ENCODE measurements at regions not wholly inside any gene's neighbourhood (a gene's known extent, or its start where the extent isn't known, plus 50 kb on each side); places are given as distances from the start of the nearest gene placed in this dataset.

DNA sequence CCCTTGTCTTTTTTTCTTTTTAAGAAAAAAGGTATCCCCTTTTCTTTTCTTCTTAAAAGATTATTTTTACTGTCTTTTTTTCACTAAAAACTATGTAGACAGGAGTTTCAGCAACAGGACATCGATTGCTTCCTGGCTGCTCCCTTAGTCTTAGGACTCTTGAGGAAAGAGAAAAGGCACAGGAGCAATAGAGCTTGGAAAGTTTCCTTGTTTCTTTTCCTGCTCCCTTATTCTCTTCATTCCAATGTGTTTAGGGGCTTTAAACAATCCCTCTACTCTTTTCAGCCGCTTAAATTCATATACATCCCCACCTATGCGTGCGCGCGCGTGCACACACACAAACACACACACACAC lies 182.2 kb upstream of the FOXN2 start:
- no peak for DNase-seq (ENCODE audit: low read depth in 4 of 4, low spot score in 3 of 4)

- no peak for DNase-seq (ENCODE audit: low read depth in 4 of 4, low spot score in 3 of 4)
Observed at GRCh38 chr2:48134704-48135103, 179.8 kb upstream of the FOXN2 start.

DNA sequence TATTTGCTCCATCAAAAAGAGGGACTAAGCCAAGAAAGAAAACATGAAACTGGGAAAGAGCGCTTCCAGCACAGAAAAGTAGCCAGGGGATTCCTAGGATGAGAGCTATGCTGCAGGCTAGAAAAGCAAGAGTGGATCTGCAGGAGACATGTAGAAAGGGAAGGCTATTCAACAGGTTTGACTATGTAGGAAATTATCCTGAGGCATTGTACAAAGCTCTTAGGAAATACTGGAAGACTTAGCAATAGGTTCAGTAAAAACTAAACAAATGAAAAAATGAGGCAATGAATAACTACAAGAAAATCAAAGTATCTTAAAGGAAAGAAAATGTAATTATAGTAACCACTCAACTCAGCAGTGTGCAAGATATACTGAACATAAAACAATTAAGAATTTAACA lies 178.7 kb upstream of the FOXN2 start:
- no peak for DNase-seq (ENCODE audit: low read depth in 4 of 4, low spot score in 3 of 4)

DNA sequence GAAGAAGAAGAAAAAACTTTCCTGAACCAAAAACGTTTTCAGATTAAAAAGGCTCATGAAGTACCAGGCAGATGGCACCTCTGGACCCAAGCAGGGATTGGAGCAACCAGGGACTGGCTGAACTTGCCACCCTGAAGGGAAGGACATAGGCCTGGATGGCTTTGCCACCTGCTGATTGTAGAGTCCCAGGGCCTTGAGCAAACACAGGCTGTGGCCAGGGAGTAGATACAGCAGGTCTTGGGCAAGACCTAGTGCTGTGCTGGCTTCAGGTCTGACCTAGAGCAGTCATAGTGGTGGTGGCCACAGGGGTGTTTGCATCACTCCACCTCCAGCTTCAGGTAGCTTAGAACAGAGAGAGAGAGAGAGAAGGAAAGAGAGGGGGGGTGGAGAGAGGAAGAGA lies 176.7 kb upstream of the FOXN2 start:
- no peak for DNase-seq (ENCODE audit: low read depth in 4 of 4, low spot score in 3 of 4)

DNA sequence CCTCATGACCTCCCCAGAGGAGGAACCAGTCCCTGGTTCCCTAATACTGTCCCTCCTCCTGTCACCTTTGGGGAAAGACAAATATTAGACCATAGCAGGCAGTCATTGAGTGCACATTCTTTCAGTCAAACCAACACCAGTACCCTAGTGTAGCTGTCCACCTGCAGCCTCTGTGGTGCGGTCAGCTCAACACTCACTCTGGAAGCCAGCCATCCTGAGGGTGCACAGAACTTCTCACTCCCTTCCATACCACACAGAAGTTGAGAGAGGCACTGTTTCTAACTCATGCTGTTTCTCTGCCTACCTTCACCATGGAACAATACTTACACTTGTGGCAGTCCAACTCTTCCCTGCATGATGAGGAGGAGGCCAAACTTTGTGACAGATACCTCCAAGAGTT lies 175.6 kb upstream of the FOXN2 start:
- DNase-seq (ENCODE audit: low read depth in 4 of 4, low spot score in 3 of 4), result no peak

GRCh38 chr2:48140586-48140985 lies 173.9 kb upstream of the FOXN2 start:
- no peak for DNase-seq (ENCODE audit: low read depth in 4 of 4, low spot score in 3 of 4)

DNA sequence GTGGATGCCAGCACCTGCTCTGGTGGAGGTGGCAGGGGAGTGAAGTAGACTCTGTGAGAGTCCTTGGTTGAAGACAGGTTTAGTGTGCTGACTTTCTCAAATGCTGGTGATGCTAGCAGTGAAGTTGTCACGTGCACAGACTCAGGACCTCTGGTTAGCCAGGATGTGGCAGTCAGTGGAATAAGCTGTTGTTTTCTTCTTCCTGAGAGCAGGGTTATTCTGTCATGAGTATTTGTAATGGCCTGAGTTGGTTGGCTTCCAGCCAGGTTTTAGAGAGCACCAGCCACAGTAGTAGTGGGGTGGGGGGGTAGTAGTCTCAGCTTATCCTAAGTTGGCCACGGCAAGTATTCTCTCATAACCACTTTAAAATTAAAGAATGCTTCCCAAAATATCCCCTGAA lies 169.7 kb upstream of the FOXN2 start:
- no peak for DNase-seq (ENCODE audit: low read depth in 4 of 4, low spot score in 3 of 4)

DNA sequence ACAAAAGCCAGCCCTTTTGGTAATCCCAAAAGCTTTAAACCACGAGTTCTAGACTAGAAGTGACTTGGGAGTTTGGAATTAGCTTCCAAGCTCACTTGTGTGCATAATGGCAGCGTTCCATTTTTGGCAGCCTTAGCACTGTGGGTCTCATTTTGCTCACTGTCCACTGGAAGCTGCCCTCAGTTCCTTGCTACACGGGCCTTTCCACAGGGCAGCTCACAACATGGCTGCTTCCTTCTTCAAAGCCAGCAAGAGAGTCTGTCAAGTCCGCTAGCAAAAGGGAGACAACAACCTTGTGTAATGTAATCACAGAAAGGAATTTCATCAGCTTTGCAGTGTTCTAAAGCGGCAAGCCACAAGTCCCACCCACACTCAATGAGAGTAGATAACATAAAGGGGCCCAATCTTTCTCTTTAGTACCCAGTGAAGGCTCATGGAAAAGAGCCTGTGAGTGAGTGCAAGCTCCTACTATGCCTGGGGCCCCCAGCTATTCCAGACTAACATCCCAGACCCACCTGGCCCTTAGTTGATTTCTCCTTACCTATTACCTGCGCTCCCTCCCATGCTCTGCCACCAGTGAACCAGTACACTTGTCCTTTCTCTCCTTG lies 168.5 kb upstream of the FOXN2 start:
- DNase-seq (ENCODE audit: low read depth in 4 of 4, low spot score in 3 of 4), result no peak

DNA sequence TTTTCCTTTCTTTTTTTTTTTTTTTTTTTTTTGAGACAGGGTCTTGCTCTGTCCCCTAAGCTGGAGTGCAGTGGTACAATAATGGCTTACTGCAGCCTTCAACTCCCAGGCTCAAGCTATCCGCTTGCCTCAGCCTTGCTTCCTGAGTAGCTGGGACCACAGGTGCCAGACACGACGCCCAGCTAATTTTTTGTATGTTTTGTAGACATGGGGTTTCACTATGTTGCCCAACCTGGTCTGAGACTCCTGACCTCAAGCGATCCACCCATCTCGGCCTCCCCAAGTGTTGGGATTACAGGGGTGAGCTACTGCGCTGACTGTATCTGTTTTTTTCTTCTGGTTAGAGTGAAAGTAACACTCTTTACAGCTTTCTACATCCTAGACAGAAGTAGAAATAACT lies 167.9 kb upstream of the FOXN2 start:
- DNase-seq (ENCODE audit: low read depth in 4 of 4, low spot score in 3 of 4), result no peak

DNA sequence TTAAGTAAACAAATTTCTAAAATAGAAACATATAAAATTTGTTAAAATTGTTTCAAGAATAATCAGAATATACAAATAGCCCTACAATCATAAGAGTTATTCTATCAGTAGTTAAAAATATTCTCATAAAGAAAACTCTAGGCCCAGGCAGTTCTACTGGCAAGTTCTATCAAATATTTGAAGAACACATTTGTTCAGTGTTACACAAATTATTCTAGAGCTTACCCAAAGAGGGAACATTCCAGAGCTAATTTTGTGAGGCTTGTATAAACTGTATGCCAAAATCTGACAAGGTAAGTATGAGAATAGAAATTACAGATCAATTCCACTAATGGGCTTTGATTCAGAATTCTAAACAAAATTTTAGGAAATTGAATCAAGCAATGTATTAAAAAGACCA lies 166.8 kb upstream of the FOXN2 start:
- DNase-seq (ENCODE audit: low read depth in 4 of 4, low spot score in 3 of 4), result no peak

DNA sequence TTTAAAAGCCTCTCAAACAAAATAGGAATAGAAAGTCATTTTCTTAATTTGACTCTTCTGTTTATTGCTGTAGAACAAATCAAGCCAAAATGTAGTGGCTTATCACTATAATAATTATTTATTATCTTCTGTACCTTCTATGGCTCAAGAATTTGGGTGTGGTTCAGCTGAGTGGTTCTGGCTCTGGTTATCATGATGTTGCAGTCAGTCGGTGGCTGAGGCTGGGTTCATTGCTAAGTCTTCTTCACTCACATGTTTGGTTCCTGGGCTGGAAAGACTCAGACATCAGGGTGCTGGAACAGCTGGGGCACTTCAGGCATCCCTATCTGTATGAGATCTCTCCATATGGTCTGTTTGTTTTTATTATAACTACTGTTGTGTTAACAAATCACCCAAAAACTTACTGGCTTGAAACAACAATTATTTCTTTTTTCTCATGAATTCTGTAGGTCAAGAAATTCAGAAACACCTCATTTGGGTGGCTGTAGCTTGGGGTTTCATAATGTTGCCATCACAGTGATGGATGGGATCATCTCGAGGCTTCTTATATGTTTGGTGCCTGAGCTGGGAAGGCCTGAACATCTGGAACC lies 165.5 kb upstream of the FOXN2 start:
- DNase-seq (ENCODE audit: low read depth in 4 of 4, low spot score in 3 of 4), result no peak

- DNase-seq (ENCODE audit: low read depth in 4 of 4, low spot score in 3 of 4), result no peak
Observed at GRCh38 chr2:48157150-48157549, 157.3 kb upstream of the FOXN2 start.

GRCh38 chr2:48161628-48162027 lies 152.9 kb upstream of the FOXN2 start:
- no peak for DNase-seq (ENCODE audit: low read depth in 4 of 4, low spot score in 3 of 4)

DNA sequence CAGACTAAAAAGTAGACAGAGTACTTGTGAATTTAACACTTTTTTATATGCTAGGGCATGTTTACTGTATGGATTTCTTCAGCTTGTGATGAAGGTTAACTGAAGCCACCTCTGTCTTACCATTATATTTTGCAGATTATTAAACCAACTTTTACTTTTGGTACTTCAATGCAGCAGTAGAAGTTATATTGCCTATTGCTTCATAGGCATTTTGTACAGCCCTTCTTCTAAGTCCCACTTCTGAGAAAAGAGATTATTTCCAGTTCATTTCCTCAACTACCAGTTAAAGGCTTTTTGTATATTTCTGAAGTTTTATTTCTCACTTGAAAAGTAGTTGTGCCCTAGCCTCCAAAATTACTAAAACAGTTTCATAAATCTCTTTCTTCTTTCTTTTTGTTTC lies 151.7 kb upstream of the FOXN2 start:
- DNase-seq (ENCODE audit: low read depth in 4 of 4, low spot score in 3 of 4), result no peak

DNA sequence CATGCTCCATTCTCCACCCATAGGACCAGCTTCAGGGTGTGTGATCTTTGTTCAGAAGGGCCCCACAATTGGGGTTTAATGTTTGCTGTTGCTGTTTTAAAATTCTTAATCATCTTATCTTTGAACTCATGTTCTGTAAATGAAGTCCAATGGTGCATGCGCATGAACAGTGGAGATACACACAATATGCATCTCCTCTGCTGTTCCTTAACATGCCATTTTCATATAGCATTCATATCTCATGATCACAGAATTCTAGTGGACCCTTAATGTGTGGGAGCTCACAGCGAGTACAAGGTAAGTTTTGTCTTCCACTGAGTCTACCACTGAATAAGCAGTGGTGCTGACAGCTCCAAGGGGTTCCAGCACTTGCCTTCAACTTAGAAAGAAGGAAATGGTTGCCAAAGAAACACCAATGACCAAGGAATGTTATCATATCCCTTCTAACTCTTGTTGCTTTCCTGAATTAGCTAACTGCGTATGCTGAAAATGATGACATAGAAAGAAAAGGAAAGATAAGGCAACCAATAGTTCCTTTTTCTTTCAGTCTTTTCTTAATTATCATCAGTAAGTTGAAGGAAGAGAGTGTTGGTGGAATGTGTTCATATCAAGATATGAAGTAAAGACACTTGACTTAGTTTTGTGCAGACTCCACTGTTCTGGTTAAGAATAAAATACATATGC lies 149.3 kb upstream of the FOXN2 start:
- DNase-seq (ENCODE audit: low read depth in 4 of 4, low spot score in 3 of 4), result no peak

GRCh38 chr2:48169141-48169592 lies 145.3 kb upstream of the FOXN2 start:
- no peak for DNase-seq (ENCODE audit: low read depth in 4 of 4, low spot score in 3 of 4)

DNA sequence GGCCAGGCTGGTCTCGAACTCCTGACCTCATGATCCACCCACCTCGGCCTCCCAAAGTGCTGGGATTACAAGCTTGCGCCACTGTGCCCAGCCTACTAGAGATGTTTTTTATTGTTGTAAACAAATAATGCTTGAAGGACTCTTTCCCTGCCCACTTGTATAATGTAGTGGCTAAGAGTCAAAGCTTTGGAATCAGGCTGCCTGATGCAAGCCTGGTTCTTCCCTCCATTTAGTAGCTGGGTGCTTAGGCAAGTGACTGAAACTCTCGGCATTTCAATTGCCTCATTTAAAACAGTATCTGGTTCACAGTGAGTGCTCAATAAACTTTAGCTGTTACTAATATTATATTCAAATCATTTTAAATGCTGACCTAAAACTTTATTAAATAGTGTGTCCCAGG lies 144.2 kb upstream of the FOXN2 start:
- DNase-seq (ENCODE audit: low read depth in 4 of 4, low spot score in 3 of 4), result no peak

- no peak for DNase-seq (ENCODE audit: low read depth in 4 of 4, low spot score in 3 of 4)
Observed at GRCh38 chr2:48173141-48173540, 141.3 kb upstream of the FOXN2 start.

DNA sequence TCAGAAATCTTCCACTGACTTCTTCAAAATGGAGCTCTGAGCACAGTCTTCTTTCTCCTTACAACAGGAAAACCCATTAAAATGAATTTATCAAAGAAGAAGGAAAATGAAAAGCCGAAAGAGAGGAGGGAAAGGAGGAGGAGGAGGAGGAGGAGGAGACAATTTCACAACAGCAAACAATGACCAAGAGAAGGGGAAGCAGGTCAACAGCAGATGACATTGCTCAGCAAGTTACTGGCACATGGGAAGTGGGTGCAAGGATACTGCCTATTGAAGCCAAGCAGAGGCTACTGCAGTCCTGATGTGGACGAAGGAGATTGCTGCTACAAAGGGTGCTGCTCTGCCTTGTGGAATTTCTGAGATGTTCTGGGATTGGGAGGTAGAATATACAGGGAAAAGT lies 140.0 kb upstream of the FOXN2 start:
- no peak for DNase-seq (ENCODE audit: low read depth in 4 of 4, low spot score in 3 of 4)

- no peak for DNase-seq (ENCODE audit: low read depth in 4 of 4, low spot score in 3 of 4)
Observed at GRCh38 chr2:48175254-48175653, 139.2 kb upstream of the FOXN2 start.

DNA sequence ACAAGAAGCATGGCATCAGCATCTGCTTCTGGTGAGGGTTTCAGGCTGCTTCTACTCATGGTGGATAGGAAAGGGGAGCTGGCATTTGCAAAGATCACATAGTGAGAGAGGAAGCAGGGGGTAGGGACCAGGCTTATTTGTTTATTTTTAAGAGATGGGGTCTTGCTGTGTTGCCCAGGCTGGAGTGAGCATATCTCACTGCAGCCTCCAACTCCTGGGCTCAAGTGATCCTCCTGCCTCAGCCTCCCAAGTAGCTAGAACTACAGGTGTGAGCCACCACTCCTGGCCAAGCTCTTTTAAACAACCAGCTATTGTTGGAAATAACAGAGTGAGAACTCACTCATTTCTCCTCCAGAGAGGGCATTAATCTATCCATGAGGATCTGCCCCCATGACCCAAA lies 138.8 kb upstream of the FOXN2 start:
- DNase-seq (ENCODE audit: low read depth in 4 of 4, low spot score in 3 of 4), result no peak

DNA sequence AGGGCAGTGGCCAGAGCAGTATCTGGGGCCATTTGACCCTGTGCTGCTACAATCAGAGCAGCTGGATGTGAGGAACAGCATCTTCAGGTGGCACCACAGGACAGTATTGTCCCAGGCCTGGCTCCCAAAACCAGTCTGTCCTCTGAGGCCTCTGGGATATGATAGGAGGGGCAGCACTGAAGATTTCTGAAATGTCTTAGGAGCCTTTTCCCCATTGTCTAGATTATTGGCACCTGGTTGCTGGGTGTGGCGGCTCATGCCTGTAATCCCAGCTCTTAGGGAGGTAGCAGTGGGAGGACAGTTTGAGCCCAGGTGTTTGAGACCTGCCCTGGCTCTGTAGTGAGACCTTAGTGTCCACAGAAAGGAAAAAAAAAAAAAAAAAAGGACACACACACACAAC lies 137.6 kb upstream of the FOXN2 start:
- no peak for DNase-seq (ENCODE audit: low read depth in 4 of 4, low spot score in 3 of 4)

GRCh38 chr2:48178611-48179010 lies 135.9 kb upstream of the FOXN2 start:
- no peak for DNase-seq (ENCODE audit: low read depth in 4 of 4, low spot score in 3 of 4)

All from right renal pelvis (tissue), 4 donors.